ENCODE measurements at regions not wholly inside any gene's neighbourhood (a gene's known extent, or its start where the extent isn't known, plus 50 kb on each side); places are given as distances from the start of the nearest gene placed in this dataset.

DNA sequence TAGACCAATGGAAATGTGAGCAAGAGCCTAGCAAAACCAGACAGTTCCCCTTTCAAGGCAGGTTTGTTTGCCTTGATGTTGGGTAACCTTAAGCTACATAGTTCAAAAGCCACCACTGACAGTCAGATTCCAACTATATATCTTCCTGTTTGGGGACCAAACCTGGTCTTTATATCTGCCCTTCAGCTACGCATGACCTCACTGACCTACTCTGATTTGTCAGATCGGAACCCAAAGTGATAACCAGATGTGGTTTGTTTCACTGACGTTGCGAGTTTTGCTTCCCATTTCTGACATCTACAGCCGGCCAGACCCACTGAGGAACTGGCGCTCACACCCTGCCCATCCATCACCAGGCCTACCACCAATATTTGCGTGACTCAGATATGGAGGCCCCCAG, 361.1 kb upstream of the CHRM3 start:
- peak overlapping the region; percentile 63 for H3K27ac ChIP-seq
- TF ChIP-seq, protein P1, sequence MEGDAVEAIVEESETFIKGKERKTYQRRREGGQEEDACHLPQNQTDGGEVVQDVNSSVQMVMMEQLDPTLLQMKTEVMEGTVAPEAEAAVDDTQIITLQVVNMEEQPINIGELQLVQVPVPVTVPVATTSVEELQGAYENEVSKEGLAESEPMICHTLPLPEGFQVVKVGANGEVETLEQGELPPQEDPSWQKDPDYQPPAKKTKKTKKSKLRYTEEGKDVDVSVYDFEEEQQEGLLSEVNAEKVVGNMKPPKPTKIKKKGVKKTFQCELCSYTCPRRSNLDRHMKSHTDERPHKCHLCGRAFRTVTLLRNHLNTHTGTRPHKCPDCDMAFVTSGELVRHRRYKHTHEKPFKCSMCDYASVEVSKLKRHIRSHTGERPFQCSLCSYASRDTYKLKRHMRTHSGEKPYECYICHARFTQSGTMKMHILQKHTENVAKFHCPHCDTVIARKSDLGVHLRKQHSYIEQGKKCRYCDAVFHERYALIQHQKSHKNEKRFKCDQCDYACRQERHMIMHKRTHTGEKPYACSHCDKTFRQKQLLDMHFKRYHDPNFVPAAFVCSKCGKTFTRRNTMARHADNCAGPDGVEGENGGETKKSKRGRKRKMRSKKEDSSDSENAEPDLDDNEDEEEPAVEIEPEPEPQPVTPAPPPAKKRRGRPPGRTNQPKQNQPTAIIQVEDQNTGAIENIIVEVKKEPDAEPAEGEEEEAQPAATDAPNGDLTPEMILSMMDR (conservative IDR thresholded peaks at IDR 0.05), result no peak
- no peak for TF ChIP-seq ZFX (IDR thresholded peaks at IDR 0.05)

DNA sequence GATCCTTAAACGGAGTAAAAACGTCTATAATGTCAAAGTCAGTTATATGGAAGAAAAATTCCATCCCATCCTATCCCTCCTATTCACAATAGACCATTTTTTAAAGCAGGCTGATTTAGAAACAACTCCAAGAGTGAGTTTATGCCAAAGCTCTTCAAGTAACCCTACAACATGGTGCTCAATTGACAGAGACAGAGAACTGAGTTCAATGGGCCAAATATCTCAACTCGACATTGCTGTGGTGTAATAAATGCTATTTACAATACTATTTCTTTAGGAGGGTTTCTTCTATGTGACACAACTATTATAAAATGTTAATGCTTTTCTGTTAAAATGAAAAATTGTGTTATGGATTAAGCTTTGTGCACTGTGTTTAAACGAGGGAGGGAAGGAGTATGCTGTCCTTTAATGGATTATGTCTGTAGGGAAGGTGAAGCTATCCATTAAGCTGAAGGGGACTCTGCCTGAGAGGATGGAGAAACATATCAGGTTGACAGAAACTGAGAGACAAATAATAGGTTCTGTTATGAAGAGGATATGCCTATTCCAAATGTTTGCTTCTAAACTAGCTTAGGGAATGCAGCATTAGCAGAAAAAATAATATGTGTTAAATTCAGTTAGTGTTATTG, 362.5 kb upstream of the CHRM3 start:
- no peak for TF ChIP-seq ZFX (IDR thresholded peaks at IDR 0.05)
- TF ChIP-seq, protein P1 (conservative IDR thresholded peaks at IDR 0.05), result no peak
- H3K27ac ChIP-seq, result no peak overlapping the region

DNA sequence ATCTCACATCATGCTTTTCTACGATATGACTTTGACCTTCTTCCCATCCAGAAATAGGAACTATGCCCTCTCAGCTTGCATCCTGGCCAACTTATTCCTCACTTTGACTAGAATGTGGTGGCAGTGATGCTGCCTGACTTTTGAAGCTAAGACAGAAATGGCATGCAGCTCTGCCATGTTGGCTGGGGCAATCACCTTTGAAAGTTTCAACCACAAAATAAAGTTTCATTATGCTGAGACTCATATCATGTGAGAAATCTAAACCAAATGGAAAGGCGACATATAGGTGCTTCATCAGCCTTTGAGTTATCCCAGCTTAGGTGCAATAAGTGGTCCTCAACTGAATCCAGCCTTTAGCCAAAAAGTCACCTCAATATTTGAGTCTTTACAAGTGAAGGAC, 370.0 kb upstream of the CHRM3 start:
- TF ChIP-seq, protein P1 (conservative IDR thresholded peaks at IDR 0.05), result no peak
- no peak for TF ChIP-seq ZFX (IDR thresholded peaks at IDR 0.05)
- no peak overlapping the region for H3K27ac ChIP-seq

DNA sequence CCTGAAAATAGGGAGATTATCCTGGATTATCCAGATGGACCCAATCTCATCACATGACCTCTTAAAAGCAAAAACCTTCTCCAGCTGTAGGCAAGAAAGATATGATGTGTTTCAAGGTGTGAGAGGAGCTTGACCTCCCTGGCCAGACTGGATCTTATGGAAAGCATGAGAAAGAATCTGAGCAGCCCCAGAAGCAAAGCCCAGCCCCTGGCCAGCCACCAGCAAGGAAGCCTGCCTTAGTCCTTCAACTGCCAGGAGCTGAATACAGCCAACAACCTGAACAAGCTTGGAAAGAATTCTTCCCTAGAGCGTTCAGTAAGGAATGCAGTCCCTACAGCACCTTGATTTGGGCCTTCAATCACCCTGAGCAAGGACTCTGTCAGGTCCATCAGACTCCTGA, 375.0 kb upstream of the CHRM3 start:
- no peak overlapping the region for H3K27ac ChIP-seq
- no peak for TF ChIP-seq ZFX (IDR thresholded peaks at IDR 0.05)
- TF ChIP-seq, protein P1 (conservative IDR thresholded peaks at IDR 0.05), result no peak

DNA sequence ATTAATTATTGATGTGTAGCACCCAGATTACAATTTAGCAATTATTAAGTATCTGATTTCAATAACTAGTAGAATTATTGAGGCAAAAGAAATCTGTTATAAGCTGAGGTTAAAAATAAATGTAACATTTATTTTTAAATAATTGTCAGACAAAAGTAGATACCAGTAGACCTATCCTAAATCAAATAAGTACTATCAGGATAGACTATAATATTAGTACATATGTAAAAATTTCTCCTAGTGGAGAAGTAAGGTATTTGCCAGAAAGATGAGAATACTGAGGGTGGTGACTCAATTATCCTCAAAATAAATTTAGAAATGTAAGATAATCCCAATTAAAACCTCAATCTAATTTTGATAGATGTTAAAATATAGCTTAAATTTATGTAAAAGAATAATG, 377.8 kb upstream of the CHRM3 start:
- TF ChIP-seq, protein P1 (conservative IDR thresholded peaks at IDR 0.05), result peak; percentile 25
- TF ChIP-seq ZFX (IDR thresholded peaks at IDR 0.05), result no peak
- no peak overlapping the region for H3K27ac ChIP-seq

DNA sequence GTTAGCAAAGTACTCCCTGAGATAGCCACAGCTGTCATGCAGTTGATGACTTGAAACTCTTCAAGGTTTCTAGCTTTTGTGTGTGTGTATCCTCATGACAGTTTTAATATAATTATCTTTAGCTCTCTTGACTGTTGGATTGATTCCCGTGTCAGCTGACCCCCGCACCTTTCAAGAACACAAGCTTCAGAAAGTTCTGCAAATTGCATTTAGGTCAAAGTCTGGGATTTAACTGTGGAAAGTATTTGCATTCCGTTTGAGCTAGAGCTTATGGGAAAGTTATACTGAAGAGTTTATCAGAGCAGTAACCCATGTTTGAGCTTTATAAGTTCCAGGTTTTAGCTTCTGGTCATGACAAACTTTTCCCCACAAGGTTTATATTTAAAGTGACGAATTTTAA, 380.1 kb upstream of the CHRM3 start:
- TF ChIP-seq, protein P1 (conservative IDR thresholded peaks at IDR 0.05), result no peak
- no peak for TF ChIP-seq ZFX (IDR thresholded peaks at IDR 0.05)
- no peak overlapping the region for H3K27ac ChIP-seq

DNA sequence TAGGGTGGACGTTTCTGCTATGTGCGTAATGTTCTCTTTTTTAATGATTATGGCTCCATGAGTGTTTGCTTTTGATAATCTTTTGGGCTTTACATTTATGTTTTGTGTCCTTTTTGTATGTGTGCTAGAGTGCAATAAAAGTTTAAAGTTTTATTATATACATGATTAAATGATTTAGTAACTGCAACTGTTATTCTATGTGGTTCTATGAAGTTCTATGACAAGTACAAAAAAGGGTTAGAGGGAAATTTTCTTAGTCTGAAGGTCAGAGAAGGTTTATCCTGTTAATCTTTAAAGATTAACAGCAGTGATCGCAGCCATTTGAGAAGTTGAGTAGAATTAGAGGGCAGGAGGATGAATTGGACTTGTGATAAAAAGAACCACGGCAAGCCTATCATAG, 386.4 kb upstream of the CHRM3 start:
- TF ChIP-seq ZFX (IDR thresholded peaks at IDR 0.05), result no peak
- TF ChIP-seq, protein P1 (conservative IDR thresholded peaks at IDR 0.05), result no peak
- H3K27ac ChIP-seq, result no peak overlapping the region
